ENCODE measurements at regions not wholly inside any gene's neighbourhood (a gene's known extent, or its start where the extent isn't known, plus 50 kb on each side); places are given as distances from the start of the nearest gene placed in this dataset.
"Not testable (repeated sequence)": the region's sequence is repeated elsewhere in the genome, so short reads cannot be mapped to it uniquely, and the experiment has no call there.

DNA sequence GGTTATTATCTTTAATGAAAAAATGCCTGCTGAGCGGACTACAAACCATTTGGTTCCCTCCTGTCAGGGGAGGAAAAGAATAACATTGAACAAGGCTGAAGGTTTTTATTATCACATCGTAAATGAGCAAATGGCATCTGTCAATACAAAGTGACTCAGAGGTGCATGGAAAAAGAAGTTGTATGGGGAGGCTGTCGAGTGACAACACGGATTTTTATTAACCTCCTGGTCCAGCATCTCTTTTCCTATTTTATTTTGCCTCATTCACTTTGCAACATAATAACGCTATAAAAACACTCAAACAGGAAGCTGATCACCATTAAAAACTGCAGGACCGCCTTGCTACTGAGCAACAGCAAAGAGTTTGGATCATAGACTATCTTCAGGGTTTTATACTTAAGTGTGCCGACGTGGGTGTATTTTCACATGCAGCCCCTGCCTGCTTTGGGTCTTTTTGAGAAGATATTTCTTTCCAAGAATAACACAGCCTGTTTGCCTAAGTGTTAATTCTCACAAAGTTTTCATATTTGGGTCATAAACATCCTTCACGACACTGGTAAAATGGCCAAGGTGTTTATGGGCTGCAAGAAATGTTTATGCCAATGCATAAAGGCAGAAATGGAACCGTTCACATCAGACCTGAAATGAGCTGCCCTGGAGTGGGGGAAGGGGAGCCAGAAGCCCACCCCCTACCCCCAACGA is 132.1 kb upstream of the SALL4 start:
- DNase-seq (ENCODE audit: low read depth, low spot score), result no peak

DNA sequence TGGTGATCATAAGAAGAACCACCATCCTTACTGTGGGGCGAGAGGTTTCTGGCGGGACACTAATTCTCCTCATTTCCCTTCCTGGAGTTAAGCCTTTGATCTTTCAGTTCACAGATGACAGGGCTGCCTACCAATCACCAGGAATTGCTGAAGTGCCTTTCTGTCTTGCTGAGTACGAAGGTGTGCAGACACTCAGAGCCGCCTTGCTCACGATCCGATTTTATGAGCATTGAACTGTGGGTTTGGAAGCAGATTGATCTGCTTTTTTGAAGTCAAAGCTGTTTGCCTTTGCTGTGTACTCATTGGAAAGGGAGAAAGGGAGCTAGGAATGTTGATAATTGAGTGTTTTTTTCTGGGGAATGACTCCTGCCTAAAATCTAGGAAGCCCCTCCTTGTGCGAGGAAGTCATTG is 129.1 kb upstream of the SALL4 start:
- no peak for DNase-seq (ENCODE audit: low read depth, low spot score)
- no peak overlapping the region for H3K27ac ChIP-seq

More for the DNA sequence above, 132.1 kb upstream of the SALL4 start:
- H3K27ac ChIP-seq, result no peak overlapping the region

DNA sequence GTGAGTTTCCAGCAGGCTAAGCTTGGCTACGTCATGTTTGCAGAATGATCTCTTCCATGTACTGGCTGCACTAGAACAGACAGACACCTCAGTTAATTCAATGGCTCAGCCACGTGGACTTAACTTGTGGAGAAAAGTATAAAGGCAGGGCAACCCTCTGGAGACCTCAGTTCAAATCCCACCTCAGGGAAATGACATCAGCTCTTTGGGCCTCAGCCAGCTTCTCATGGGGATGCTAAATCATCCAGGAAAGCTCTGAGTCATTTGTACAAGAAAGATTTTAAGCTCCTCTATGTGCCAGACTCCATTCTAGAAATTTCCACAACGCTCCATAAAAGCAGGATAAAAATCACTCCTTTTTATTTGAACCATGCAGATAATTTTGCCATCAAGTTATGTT is 128.5 kb upstream of the SALL4 start:
- H3K27ac ChIP-seq, result no peak overlapping the region
- DNase-seq (ENCODE audit: low read depth, low spot score), result no peak

DNA sequence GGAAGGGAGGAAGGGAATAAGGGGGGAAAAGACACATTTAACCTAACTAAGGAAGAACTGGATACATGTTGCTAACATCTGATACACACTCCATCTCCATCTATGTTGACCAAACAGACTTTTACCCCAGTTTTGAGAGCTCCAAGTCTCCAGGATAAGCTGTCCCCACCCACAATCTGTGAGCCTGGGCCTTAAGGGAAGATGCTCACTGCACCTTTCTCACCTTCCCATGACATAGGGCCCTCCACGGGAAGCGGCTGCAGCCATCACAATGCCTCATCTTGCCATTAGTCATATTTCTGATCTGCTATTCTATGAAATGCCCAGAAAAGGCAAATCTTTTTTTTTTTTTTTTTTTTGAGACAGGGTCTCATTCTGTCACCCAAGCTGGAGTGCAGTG is 126.6 kb upstream of the SALL4 start:
- H3K27ac ChIP-seq, result no peak overlapping the region
- no peak for DNase-seq (ENCODE audit: low read depth, low spot score)

DNA sequence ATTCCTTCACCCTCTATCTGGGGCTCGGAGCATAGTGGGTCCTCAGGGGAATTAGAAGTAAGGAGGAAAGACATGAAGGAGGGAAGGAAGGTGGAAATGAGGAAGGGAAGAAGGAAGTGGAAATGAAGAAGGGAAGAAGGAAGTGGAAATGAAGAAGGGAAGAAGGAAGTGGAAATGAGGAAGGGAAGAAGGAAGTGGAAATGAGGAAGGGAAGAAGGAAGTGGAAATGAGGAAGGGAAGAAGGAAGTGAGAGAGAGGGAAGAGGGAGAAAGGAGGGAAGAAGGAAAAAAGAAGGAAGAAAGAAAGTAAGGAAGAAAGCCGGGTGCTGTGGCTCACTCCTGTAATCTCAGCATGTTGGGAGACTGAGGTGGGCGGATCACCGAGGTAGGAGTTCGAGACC is 125.6 kb upstream of the SALL4 start:
- H3K27ac ChIP-seq; DNase-seq (ENCODE audit: low read depth, low spot score): not testable (repeated sequence)

DNA sequence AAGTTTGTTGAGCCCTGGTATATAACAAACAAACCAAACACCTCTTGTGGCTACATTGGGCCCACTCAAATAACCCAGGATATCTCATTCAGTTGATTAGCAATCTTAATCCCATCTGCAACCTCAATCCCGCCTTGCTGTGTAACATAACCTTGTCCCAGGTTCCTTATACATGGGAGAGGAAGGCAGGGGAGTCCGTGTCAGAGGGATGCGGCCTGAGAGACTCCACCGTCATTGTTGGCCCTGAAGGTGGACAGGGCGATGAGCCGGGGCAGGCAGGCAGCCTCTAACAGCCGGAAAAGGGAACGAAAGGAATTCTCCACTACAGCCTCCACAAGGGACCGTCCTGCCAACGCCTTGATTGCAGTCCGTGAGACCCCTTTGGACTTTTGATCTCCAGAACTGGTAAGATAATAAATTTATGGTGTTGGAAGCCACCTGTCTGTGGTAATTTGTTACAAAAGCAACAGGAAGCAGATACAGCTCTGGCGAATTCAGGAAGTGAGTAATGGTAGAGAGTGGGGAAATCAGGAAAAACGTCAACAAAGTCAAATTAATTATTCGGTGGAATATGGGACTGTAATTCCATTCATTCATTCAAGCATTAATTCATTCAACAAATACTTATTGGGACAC is 124.5 kb upstream of the SALL4 start:
- DNase-seq (ENCODE audit: low read depth, low spot score), result no peak
- no peak overlapping the region for H3K27ac ChIP-seq

DNA sequence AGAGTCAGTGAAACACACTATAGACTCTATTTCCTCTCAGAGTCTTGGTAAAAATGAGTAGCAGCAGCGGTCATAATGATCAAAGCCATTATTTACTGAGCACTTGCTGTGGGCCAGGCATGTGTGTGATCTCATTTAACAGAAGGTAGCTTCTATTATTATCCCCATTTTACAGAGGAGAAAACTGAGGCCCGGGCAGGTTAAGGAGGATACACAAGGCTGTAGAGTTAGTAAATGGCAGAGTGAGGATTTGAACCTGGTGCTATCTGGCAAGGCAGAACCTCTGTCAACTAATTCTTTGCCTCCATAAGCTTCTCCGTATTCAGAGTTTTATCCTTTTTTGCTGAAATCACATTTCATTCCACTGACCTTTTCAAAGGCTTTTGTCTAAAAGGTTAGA is 122.2 kb upstream of the SALL4 start:
- no peak for DNase-seq (ENCODE audit: low read depth, low spot score)
- H3K27ac ChIP-seq, result no peak overlapping the region

DNA sequence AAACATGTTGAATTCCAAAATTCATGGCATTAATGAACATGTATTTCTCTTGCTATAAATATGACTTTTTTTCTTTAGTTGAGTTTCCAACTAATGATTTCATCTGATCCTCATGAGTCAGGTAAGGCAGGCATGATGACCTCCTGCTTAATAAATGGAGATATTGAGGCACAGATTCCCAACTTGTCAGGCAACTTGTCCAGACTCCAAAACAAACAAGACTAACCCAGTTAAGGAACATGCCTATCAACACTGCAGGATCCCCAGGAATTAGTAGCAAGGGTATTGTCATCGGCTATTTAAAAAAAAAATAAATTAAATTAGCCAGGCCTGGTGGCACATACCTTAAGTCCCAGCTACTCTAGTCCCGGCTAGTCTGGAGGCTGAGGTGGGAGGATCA is 121.3 kb upstream of the SALL4 start:
- DNase-seq (ENCODE audit: low read depth, low spot score), result no peak

DNA sequence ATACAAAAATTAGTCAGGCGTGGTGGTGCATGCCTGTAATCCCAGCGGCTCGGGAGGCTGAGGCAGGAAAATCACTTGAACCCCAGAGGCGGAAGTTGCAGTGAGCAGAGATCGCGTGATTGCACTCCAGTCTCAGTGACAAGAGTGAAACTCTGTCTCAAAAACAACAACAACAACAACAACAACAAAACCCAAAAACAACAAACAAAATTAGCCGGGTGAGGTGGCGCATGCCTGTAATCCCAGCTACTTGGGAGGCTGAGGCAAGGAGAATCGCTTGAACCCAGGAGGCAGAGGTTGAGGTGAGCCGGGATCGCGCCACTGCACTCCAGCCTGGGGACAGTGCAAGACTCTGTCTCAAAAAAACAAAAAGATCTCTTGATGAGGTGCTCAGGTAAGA is 120.5 kb upstream of the SALL4 start:
- not testable (repeated sequence) for DNase-seq (ENCODE audit: low read depth, low spot score); H3K27ac ChIP-seq

More for the DNA sequence above, 121.3 kb upstream of the SALL4 start:
- H3K27ac ChIP-seq, result no peak overlapping the region

DNA sequence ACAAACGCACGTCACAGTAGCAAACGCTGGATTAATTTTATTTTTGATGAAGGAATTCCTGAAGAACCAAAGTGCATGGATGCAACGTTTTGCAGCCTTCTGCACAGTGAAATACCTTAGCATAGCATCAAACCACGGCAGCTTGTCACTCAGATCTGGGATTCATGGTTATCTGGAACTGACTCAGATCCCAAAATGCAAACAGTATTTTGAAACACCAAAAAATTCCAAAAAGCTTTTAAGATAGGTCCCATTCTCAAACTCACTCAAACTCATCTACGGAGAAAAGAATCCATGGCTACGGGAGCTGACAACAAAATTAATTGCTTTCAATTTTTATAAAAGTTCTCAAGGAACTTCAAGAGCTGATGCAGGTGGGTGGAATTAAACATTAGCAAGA is 116.2 kb upstream of the SALL4 start:
- no peak for DNase-seq (ENCODE audit: low read depth, low spot score)
- no peak overlapping the region for H3K27ac ChIP-seq

DNA sequence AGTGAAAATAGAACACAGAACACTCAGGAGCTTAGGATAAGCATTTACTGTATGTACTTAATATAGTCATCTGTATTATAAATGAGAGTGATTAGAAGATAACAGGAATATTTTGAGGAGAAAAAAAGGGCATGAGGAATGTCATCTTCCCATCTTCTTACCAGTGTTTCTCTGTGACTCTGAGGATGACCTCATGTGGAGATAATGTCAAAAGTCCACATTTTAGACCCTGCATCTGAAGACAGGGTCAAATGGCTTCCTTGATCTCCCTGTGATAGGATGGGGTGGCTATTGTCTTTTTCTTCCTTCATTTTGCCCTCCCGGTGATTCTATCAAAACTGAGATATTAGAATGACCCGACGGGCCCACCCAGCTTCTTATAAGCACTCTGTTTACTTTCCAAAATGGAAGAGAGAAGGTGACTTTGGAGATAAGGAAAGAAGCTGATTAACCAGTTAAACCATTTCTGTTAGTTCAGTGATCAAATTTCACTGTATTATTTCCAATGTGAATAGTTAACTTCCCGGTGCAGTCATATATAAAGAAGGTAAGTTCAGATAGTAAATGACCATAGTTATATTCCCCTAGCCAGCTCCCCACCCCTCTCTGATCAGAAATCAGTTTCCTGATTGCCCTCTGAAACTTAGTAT is 115.7 kb upstream of the SALL4 start:
- no peak overlapping the region for H3K27ac ChIP-seq
- no peak for DNase-seq (ENCODE audit: low read depth, low spot score)

DNA sequence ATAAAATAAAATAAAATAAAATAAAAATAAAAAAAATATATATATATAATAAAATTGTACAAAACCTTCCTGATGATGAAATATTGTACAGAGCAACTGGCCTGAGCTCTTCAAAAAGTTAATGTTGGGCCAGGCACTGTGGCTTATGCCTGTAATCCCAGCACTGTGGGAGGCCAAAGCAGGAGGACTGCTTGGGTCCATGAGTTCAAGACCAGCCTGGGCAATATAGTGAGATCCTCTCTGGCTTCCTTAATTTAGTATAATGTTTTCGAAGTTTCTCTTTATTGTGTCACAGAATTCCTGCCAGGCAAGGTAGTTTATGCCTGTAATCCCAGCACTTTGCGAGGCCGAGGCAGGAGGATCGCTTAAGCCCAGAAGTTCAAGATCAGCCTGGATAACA is 113.9 kb upstream of the SALL4 start:
- no peak overlapping the region for H3K27ac ChIP-seq
- DNase-seq (ENCODE audit: low read depth, low spot score), result no peak

DNA sequence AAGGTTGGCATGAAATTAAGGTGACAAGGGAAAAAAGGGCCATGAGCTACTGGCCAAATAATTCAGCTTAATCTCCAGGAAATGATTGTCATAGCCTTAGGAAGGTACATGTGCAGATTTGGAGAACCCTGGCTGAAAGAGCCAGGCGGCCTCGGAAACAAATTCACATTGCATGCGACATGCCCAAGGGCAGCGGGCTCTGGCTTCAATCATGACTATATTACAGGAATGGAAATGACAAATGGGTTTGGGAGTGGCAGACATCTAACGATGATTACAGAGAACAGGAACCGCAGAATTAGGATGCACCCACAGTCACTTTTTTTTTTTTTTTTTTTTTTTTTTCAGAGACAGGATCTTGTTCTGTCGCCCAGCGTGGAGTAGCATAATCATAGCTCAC is 112.4 kb upstream of the SALL4 start:
- H3K27ac ChIP-seq, result peak overlapping the region; percentile 27
- no peak for DNase-seq (ENCODE audit: low read depth, low spot score)

DNA sequence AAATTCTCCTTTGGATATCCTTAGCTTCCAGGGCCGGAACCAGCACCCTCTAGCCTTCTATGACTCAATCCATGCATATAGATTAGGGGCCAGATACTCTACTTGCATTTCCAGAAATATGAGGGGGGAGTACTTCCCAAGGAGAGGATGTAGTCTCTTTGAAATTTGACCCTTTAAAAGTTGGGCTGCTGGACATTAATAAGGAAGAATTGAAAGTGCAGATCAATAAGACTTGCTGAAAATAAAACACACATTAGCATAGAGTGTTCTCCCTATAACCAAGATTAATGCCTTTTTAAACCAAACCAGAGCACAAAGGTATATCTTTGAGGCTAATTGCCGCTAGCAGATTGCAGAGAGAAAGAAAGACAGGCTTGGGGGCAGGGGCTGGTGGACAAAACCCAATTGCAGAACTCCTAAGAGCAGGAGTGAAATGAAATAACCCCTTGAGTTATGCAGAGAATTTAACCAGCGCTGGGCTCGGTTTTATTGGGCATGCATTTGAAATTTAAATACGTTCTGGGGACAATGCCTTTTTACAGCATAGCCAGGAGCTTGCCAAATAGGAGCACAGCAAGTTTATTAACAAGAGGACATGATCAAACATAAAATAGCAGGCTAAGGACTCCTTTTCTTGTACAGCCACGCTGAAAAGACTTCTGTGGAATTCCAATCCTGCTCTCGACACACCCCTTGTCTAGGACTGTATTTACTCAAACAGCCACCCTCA is 108.2 kb upstream of the SALL4 start:
- DNase-seq (ENCODE audit: low read depth, low spot score), result peak; percentile 31

DNA sequence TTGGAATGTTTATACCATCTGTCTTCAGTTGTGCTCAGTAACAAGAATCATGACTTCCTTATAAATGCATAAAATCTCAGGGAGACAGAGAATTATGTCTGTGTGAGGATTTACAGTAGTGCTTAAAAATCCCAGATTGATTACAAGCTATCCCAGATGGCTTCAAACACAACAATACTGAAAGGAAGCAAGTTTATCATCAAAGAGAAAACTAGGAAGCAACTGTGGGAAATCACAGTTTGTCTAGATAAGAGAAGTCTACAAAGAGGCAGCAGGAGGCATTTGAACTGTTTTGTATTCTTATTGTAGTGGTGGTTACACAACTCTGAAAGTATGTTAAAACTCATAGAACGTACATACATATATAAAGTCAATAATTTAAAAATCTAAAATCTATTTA is 104.4 kb upstream of the SALL4 start:
- H3K27ac ChIP-seq, result no peak overlapping the region
- DNase-seq (ENCODE audit: low read depth, low spot score), result no peak

More for the DNA sequence above, 108.2 kb upstream of the SALL4 start:
- H3K27ac ChIP-seq, result peak overlapping the region; percentile 48

DNA sequence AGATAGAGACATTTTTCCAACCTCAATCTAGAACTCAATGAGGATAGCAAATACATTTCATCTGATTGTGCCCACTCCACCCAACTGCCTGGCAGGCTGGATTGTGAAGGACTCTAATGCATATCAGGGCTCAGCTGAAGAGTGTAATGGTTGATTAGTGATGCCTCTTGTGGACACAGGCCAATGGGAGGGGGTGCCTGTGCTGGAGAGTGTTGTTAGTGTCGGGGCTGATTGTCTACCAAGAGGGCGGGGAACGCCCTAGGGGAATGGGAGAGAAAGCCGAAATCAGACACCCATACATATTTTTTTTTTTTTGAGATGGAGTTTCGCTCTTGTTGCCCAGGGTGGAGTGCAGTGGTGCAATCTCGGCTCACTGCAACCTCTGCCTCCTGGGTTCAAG is 103.7 kb upstream of the SALL4 start:
- no peak for DNase-seq (ENCODE audit: low read depth, low spot score)
- H3K27ac ChIP-seq, result no peak overlapping the region

DNA sequence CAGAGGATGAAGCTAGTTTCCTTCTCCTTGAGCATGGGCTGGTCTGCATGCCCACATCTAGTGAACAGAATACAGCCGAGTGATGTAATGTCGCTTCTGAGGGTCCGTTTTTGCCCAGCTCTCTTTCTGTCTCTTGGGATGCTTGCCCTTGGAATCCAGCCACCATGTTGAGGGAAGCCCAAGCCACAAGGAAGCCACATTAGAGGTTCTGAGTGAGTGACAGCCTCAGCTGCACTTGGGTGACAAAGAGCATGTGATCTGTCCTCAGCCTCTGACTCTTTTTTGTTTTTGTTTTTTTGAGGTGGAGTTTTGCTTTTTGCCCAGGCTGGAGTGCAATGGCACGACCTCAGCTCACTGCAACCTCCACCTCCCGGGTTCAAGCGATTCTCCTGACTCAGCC is 100.6 kb upstream of the SALL4 start:
- H3K27ac ChIP-seq, result no peak overlapping the region

DNA sequence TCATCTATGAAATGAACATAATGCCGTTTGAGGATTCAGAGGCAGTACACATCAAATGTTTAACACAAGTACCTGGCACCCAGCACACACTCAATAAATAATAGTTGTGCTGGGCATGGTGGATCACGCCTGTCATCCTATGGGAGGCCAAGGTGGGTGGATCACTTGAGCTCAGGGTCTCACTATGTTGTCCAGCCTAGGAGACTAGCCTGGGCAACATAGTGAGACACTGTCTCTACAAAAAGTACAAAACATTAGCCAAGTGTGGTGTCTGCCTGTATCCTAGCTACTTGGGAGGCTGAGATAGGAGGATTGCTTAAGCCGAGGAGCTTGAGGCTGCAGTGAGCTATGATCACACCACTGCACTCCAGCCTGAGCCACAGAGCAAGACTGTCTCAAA is 98.1 kb upstream of the SALL4 start:
- no peak overlapping the region for H3K27ac ChIP-seq
- no peak for DNase-seq (ENCODE audit: low read depth, low spot score)

More for the DNA sequence above, 100.6 kb upstream of the SALL4 start:
- no peak for DNase-seq (ENCODE audit: low read depth, low spot score)

DNA sequence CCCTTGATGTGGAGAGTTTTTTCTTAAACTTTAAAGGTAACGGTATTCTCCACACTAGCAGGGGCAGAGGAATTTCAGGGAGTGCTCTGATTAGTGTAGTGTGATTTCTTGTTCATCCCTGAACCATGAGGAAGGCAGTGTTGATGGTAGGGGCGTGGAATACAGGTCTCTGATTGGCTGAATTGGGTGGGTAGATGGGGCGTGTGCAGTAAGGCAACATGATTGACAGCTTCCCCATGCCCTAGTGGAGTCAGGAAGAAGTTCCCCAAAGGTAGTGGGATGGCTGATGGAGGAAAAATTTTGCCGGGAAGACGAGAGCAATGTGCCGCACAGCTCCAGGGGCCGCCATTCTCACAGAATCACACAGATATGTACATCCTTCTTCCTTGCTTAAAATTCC is 97.4 kb upstream of the SALL4 start:
- H3K27ac ChIP-seq, result no peak overlapping the region

DNA sequence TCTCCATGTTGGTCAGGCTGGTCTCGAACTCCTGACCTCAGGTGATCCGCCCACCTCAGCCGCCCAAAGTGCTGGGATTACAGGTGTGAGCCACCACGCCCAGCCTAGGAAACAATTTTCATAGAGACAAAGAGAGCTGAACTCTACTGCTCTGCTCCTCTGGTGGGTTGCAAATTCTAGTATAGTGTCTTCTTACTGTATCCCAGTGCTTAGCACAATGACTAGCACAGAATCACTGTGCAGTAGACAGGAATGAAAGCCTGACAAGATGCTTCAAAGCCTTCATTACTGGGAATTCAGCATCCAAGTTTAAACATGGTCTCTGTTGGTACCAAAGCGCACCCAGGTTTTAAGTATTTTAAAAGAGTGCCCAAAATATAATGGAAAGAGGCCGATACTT is 96.5 kb upstream of the SALL4 start:
- no peak overlapping the region for H3K27ac ChIP-seq
- no peak for DNase-seq (ENCODE audit: low read depth, low spot score)

More for the DNA sequence above, 97.4 kb upstream of the SALL4 start:
- no peak for DNase-seq (ENCODE audit: low read depth, low spot score)

DNA sequence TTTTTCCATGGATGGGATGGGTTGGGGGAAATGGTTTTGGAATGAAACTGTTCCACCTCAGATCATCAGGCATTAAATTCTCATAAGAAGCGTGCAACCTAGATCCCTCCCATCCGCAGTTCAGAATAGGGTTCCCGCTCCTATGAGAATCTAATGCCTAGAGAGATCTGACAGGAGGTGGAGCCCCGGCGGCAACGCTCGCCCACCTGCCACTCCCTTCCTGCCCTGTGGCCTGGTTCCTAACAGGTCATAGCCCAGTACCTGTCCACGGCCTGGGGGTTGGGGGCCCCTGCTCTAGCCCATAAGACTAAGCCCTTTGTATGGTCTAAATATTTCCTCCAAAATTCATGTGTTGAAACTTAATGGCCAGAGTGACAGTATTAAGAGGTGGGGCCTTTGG is 92.3 kb upstream of the SALL4 start:
- DNase-seq (ENCODE audit: low read depth, low spot score), result no peak
- H3K27ac ChIP-seq, result no peak overlapping the region
